T-helper 22 cell (primary cell): ENCODE measurements at regions not wholly inside any gene's neighbourhood (a gene's known extent, or its start where the extent isn't known, plus 50 kb on each side); places are given as distances from the start of the nearest gene placed in this dataset.

ENCODE experiments used
- DNase-seq: peaks from one replicate; pipeline ENCODE4 v3.0.0-alpha.2; 2020; ENCODE audit warnings: low read depth

DNA sequence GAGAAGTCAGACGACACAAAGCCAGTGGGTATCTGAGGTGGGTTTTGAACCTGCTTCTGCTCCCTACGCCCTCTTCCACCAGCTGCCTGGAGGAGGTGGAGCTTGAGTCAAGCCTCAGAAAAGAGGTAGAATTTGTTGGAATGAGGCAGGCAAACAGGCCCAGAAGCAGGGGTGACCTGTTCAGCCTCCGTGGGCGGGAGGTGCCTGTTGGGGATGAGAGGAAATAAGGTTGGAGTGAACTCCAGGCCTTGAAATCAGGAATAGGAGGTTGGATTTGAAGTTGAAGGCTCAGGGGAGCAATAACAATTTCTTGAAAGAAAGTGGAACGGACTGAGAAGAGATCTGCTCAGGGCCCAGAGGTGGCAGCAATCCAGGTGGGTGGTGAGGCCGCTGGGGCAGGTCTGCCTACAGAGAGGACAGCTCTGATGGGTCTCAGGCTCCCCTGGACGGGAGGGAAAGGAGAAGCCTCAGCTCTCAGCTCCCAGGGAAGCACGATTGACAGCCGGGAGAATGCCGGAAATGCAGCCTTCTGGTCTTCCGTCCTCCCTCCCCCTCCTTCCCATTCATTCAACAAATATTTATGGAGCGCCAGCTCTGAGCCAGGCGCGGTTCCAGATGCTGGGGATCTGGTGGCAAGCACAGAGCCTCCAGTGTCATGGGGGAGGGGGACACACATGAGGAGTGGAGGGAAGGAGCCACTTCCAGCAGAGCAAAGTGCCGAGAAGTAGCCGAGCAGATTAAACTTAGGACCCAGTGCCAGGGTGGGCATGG, 61.9 kb upstream of the CIBAR2 start:
- no peak for DNase-seq

DNA sequence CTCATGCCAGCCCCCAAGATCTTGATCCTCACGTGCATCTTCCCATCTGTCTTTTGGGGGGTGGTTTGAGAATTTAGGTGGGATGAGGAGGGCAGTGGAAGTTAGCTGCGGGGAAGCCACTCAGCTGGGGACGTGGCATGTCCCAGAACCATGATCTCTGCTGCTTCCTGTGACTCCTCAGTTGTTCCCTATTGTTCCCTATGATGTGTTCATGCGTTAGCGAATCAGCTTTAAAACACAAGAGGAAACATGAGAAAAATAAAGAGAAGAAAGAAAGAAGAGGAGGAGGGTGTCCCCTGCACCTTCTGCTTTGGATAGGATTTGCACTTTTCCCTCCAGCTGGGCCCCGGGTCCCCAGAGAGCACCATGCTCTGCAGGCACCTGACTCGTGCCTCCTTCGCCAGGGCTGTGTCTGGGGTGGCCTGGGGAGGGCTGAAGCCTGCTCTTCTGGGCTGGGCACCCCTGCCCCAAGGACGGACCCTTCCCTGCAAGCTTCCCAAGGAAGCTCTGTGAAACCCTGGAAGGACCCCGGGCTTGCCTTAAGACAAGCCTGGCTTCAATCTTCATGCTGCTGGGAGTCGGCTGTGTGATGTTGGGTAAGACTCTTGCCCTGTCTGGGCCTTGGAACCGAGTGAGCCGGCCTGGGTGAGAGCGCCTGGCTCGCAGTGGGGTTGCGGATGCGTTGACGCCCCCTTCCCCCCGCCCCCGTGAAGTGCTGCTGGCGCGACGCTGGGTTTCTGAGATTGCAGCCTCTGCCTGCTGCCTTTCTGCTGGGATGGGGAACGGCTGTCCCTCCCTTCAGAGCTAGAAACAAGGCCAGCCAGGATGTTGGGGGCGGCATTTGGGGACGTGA, 62.8 kb upstream of the CIBAR2 start:
- no peak for DNase-seq

DNA sequence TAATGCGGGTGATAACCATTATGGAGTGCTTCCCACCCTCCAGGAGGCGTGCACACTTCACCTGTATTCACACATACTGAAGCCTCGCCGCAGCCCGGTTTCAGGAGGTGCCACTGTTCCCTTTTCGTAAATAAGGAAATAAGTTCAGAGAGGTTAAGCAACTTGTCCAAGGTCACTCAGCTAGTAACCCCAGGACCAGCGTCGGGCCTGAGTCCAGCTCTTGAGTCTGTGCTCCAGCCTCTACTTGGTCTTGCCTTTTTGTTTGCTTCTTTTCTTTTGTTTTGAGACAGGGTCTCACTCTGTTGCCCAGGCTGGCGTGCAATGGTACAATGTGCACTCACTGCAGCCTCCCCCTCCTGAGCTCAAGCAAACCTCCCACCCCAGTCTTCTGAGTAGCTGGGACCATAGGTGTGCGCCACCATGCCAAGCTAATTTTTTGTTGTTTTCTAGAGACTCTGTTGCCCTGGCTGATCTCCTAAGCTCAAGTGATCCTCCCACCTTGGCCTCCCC, 63.5 kb upstream of the CIBAR2 start:
- no peak for DNase-seq

DNA sequence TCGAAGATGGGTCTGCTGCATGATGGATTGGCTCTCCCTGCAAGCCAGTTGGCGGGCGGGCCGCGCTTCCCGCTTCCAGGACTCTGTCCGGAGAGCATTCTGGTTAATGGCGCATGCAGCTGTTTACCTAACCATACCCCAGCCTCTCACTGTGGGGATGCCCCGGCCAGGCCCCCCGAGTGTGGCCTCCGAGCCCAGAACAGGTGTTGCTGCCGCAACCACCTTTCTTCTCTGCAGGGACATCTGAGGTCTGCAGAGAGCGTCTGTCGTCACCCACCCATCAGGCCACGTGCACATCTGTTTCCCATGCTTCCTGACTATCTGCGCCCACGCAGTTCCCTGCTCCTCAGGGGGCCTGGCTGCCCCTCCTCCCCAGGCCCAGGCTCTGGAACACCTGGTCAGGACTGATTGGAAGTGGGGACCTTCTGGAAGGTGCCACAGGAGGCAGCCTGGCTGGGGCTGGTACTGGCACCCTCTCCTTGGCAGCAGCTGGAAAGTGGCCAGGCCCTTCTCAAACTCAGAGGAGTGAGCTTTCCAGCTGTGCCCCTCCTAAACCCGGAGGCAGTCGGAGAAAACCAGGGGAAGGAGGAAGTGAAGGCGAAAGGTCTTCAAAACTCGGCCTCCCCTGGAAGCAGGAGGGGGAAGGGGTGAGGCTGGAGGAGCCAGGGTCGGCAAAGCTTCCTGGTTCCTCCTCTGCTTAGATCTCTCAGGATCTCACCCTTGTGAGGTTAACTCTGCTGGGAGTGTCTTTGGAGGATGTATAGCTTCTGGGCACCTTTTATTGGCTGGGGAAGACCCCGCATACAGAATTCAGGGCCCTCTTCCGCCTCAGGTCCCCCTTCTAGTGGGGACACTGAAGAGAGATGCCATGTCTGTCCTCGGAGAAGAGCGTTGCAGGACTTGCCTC, 64.5 kb upstream of the CIBAR2 start:
- no peak for DNase-seq

DNA sequence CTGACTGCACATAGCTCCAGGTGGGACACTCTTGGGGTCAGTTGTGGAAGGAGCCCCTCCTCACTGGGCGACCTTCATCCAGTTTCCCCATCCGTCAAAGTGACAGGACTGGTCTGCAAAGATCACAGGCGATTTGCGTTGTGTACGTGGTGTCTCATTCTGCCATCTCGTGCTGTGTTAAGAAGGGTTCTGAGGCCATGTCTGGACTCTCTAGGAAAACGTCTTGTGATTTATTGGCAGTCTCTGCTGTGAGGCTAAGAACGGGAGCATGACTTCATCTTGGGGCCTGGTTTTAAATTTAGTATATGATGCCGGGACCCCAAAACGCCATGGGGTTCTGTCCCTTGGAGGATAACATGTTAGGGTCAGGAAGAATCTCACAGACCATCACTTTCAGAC, 65.2 kb upstream of the CIBAR2 start:
- DNase-seq: no peak

DNA sequence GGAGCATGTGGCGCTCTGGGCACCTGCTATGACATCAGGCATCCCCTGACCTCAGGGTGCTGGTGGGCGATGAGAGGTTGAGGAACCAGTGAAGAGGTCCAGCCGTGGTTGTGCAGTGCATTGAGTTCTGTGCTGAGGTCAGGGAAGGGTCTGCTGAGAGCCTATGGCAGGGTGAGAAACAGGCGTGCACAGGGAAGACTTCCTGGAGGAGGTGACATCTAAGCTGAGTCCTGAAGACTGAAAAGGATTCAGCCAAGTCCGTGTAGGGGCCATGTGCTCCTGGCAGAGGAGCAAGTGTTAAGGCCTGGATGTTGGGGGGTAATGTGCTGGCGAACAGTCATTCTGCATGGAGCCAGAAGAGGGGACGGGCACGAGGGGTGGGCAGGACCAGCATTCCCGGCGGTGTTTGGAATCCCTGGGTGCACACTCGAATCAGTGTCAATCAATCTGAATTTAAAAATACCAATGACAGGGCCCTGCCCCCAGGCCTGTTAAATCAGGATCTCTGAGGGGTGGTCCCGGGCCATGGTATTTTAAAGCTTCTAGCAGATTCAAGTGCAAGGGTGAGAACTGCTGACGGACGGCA, 65.8 kb upstream of the CIBAR2 start:
- DNase-seq: no peak

DNA sequence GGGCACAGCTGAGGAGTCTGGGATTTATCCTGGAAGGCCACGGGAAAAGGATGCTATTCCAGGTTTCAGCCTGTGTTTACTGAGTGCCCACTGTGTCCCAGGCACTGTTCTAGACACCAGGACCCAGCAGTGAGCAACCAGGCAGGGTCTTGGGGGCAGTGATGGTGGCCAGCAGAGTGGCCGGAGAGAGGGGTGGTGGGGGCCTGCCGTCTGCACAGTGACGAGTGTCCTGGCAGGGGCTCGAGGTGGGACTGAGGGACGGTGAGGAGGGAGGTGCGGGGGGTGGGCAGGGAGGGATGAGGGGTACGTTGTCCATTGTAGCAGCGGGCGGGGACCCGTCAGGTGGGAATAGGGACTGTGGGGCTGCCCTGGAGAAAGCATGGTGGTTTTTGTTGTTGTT, 66.3 kb upstream of the CIBAR2 start:
- no peak for DNase-seq

DNA sequence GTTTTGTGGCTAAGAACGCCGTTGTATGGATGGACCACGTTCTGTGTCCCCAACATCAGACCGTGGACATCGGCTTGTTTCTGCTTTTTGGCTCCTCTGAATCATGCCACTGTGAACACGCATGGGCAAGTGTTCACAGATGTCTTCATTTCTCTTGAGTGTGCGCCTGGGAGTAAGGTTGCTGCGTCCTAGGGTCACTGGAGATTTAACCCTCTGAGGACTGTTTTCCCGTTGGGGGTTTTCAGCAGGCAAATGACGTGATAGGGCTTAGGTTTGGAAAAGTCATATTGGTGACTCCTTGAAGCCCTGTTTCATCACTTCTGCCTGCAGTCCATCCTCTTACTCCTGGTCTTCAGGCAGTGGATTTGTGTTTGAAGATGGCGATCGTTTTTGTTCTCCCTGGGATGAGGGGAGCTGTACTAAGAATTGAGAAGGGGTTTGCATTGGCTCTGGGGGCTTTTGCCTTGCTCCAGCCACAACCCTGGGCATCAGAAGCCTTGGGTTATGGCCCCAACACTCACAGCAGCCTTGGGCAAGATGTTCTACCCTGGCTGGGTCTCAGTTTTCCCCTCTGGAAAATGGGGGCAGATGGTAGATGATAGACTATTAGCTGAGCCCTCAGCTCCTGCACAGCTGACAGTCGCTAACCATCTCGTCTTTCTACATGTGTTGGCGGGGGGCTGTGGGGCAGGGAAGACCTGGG, 67.2 kb upstream of the CIBAR2 start:
- no peak for DNase-seq

DNA sequence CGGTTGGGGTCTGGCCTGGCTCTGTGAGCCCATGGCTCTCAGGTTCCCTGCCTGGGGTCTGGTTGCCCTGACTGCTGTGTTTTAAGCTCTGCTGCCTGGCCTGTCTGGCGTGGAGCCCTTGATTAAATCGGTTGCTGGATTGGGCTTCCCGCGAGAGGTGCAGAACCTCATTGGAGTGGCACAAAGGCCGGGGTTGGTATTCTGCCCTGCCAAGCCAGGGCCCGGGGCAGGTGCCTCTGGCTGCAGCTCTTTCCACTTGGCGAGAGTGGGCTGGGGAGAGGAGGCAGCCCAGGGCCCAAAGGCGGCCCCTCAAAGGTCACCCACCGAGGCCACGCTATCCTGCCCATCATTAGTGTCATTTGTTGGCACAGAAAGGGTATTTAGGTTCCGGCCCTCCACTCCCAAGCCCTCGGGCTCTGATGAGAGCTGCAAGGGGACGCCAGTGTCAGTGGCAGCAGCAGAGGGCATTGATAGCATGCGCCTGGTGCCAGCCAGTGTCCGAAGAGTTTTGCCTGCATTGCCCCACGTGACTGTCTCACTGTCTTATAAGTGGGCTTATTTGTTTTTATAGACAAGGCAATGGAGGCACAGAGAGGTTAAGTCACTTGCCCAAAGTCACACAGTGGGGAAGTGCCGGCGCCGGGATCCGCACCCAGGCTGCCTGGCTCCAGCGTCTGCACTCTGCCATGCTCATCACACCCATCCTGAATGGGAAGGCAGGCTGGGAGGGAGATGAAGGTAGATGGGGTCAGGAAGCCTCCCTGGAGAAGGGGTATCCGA, 68.0 kb upstream of the CIBAR2 start:
- no peak for DNase-seq

DNA sequence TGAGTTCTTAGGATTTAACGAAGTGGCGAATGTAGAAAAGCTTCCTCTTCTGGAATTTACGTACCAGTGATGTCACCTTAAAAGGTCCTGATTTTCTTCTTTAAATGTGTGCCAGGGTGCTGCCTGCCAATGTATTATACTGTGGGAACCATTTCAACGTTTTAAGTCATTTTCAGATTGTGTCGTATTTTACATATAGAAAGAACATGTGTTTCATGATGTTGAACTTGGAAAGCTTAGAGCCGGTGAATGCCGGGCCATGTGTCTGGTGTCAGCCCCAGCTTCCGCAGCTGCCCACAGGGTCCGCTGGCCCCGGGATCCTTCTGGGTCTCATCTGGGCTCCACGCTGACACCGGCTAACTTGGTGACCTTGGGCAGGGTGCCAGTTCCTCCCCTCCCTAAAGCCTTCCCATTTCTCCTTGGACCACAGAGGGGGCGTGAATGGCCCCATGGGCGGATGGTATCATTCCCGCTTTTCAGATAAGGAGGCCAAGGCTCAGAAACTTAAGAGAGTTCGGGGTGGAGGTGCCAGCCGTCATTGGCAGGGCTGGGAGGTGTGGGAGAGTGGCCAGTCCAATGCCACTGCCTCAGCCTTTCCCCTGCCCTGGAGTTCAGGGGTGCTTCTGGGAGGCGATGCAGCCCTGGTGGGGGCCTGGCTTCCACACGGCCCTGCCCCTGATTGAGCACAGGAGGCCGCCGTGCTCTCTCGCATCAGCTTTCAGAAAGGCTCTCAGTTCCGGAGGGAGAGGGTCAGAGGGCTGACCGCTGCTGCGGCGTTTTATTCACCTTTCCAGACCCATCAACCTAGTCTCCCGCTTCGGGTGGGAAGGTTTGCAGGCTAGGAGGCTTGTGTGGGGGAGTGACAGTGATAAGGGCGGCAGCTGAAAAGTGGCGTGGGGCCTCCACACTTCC, 68.8 kb upstream of the CIBAR2 start:
- DNase-seq: no peak

DNA sequence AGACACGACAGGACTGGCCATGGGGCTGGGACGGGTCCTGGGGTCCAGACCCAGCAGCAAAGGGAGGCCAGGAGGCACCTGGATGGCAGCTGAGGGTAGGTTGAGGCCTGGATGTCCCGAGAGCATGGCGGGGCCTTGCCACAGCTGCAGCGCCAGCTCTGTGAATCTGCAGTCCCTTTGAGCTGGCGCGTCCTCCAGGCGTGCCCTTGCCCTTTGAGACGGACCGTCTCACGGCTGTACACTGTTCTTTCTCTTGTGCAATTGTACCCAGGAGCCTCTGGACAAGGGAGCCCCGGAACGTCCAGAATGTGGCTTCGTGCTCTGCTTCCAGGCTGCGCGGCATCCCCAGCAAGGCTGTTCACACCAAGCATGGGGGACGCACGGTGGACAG, 69.5 kb upstream of the CIBAR2 start:
- DNase-seq: no peak

DNA sequence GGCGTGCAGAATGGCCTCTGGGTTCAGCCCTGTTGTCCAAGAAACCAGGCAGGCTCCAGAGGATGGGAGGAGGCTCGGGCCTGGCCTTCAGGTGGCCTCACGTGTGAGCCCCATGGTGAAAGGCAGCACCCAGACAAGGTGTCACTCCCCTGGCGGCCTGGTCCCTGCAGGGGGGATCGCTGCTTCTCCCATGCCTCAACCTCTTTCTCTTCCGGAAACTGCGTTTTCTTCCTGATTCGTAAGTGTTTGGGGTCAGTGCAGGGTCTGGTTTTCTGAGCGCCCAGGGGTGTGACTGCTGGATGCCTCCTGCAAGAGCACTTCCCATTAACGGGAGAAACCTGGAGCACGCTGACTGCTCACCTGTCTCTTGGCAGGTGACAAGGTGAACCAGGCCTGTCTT, 70.0 kb upstream of the CIBAR2 start:
- no peak for DNase-seq

DNA sequence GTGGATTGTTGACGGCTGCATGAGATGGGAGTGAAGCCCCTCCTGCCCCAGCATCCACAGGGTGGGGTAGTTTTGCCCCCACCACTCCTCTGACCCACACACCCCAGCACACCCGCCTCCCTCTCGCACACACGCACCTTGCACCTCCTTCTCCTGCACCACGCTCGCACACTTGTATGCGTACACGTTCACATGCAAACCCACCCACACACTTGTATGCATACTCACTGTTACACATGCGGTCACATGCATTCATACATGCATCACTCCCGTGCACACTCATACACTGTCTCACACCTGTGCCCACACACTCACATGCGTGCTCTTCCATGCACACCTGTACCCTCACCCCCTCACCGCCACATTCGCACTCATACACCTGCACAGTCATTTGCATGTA, 70.5 kb upstream of the CIBAR2 start:
- no peak for DNase-seq

DNA sequence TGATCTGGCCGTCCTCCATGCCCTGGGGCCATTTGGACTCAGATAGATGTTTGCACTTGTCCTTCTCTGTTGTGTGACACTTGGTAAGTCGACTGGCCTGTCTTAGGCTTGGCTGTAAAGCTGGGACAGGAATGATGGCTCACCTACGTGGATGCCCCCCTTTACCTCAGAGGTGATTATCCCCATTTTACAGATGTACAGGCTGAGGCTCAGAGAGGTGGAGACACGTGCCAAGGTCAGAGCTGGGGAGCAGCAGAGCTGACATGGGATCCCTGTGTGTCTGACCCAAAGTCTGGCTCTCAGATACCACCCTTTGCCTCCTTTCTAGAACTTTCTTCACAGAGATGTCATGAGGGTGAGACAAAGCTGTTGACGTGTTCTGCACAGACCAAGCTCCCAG, 71.3 kb upstream of the CIBAR2 start:
- no peak for DNase-seq

DNA sequence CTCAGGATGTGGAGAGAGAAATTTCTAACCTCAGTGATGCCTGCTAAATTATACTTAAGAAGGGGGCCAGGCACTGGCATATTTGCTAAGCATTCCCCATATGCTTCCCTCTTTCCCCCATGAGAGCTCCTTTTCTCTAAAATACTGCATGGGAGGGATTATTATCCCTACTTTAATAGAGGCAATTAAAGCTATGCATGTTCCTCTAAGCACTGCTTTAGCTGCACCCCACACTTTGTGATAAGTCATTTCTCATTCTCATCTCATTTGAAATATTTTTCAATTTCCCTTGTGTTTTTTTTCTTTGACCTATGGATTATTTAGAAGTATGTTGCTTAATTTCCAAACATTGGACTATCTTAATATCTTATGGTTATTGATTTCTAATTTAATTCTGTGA, 72.1 kb upstream of the CIBAR2 start:
- no peak for DNase-seq

DNA sequence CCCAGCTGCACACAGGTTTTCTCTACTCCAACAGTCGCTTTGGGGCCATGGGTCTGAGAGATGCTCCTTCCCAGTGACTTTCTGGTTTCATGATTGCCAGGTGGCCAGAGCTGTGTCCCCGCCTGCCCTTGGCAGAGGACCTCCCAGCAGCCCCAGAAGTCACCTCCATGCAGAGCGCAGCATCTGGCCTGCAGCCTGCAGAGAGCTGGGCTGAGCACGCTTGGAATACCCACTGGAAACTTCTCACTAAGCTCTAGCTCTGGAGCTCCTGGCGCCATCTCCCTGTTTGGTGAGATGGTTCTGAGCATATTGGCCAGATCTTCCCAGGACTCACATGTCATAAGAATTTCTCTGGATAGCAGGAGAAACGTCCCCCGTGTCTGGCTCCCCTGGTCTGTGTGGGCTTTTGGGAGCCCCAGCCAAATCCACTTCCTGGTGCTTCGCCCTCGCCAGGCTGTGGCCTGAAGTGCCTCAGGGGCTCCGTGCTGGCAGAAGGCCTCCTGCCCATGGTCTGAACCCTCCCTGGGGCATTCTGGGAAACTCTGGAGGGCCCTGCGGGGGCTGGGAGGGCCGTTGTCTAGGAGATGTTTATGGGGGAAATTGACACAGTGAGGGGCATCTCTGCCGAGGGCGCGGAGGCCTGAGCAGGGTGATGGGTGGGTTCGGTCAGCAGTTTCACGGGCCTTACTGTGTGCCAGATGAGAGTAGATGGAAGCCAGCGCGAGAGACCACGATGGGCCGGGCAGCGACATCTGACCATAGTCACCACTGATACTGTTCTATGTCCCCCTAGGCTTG, 73.2 kb upstream of the CIBAR2 start:
- DNase-seq: no peak

DNA sequence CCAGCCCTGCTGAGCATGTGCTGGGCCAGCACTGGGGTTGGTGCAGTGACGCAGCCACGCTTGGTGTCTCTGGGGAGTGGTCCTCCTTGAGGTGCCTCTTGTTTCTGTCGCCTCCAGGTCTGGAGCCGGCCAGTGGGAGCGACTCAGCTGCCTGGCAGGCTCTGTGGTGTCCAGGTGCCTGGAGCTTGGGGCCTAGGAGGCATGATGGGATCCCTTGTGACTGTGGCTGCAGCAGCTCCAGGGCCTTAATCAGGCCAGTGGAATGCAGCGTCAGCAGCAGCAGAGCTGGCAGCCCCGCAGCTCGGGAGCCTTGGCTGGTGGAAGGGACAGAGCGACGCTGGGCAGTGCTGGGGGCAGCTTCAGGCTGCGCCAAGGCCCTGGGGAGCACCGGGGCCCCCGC, 74.7 kb upstream of the CIBAR2 start:
- DNase-seq: no peak

DNA sequence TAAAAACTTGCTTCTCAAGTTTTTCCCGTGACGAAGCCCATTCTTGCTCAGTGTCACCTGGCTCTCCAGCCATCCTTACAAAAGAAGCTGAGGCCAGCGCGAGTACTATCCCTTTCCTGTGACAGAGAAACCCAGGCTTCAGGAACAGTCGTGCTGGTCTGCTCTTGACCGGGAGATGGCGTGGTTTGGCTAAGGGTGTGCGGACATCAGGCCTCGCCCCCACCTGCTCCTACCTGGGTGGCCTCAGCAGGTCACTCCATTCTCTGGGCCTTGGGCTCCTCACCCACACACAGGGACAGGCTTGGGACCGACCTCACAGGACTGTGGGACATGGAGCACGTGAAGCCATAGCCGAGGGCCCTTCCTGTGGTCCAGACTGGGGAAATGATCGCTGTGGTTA, 75.2 kb upstream of the CIBAR2 start:
- DNase-seq: no peak

DNA sequence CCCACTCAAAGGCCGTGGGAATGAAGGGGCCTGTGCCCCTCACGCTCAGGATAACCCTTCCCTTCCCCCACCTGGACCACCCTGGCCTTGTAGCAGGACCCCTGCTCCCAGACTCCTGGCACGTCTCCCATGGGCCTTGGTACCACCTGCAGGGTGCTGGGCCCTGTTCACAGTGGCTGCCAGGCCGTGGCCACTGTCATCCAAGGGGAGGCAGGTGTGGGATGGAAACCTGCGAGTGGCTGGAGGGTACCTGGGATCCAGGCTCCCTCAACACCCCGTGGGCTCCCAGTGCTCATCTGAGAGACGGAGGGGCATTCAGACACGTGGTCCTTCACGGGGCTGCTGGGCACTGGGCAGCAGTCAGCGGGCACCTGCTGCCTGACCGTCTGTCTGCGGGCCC, 75.6 kb upstream of the CIBAR2 start:
- no peak for DNase-seq
